Ishikawa (cell line): ENCODE measurements at regions not wholly inside any gene's neighbourhood (a gene's known extent, or its start where the extent isn't known, plus 50 kb on each side); places are given as distances from the start of the nearest gene placed in this dataset.

Experiments
- CEBPB ChIP-seq: IDR thresholded peaks from 2 replicates; pipeline ENCODE4 v1.6.1; 2012
- CREB1 ChIP-seq: IDR thresholded peaks from 2 replicates; pipeline ENCODE4 v1.6.1; 2012; ENCODE audit warnings: low read depth
- EGR1 ChIP-seq: IDR thresholded peaks from 2 replicates; pipeline ENCODE4 v1.6.1; 2012
- EP300 ChIP-seq: IDR thresholded peaks from 2 replicates; pipeline ENCODE4 v1.6.1; 2012; ENCODE audit warnings: borderline replicate concordance
- FOXM1 ChIP-seq: IDR thresholded peaks from 2 replicates; pipeline ENCODE4 v1.6.1; 2012; ENCODE audit warnings: low read depth, borderline replicate concordance
- MAX ChIP-seq: IDR thresholded peaks from 2 replicates; pipeline ENCODE4 v1.6.1; 2012
- NFIC ChIP-seq: IDR thresholded peaks from 2 replicates; pipeline ENCODE4 v1.6.1; 2012
- RAD21 ChIP-seq: IDR thresholded peaks from 2 replicates; pipeline ENCODE4 v1.6.1; 2012; ENCODE audit warnings: low read depth
- REST ChIP-seq: IDR thresholded peaks from 2 replicates; pipeline ENCODE4 v1.6.1; 2012; ENCODE audit warnings: low read depth, mild to moderate bottlenecking
- TAF1 ChIP-seq: IDR thresholded peaks from 2 replicates; pipeline ENCODE4 v1.6.1; 2012; ENCODE audit warnings: low read depth, mild to moderate bottlenecking
- TCF12 ChIP-seq: IDR thresholded peaks from 2 replicates; pipeline ENCODE4 v1.6.1; 2012; ENCODE audit warnings: low read depth
- TEAD4 ChIP-seq: IDR thresholded peaks from 2 replicates; pipeline ENCODE4 v1.6.1; 2012
- USF1 ChIP-seq: IDR thresholded peaks from 2 replicates; pipeline ENCODE4 v1.6.1; 2012
- YY1 ChIP-seq: IDR thresholded peaks from 2 replicates; pipeline ENCODE4 v1.6.1; 2012; ENCODE audit warnings: low read depth
- ZBTB7A ChIP-seq: IDR thresholded peaks from 2 replicates; pipeline ENCODE4 v1.6.1; 2012; ENCODE audit warnings: low read depth

- TF ChIP-seq YY1: no peak
- no peak for TF ChIP-seq FOXM1
- no peak for TF ChIP-seq REST
- no peak for TF ChIP-seq EP300
- TF ChIP-seq ZBTB7A: no peak
- no peak for TF ChIP-seq CREB1
- no peak for TF ChIP-seq NFIC
- TF ChIP-seq TEAD4: no peak
- TF ChIP-seq EGR1: no peak
These were observed 143.0 kb downstream of the MAGEB17 start for GRCh38 chrX:16310326-16310725.

- TF ChIP-seq TAF1 (no peak), CREB1 (no peak), YY1 (no peak), CEBPB (no peak), RAD21 (no peak), REST (no peak), EGR1 (no peak), EP300 (no peak), NFIC (no peak), FOXM1 (no peak), TCF12 (no peak), TEAD4 (no peak), MAX (no peak), USF1 (no peak)
These were observed 144.4 kb downstream of the MAGEB17 start for GRCh38 chrX:16311671-16312070.

- TF ChIP-seq EGR1 (no peak), RAD21 (no peak), TCF12 (no peak), CEBPB (no peak), USF1 (no peak), FOXM1 (no peak), EP300 (no peak), MAX (no peak), NFIC (no peak), ZBTB7A (no peak), YY1 (no peak), CREB1 (no peak)
These were observed 145.7 kb downstream of the MAGEB17 start for GRCh38 chrX:16312761-16313623.

- TF ChIP-seq NFIC (no peak), YY1 (no peak), RAD21 (no peak), TAF1 (no peak), EP300 (no peak), CREB1 (no peak), USF1 (no peak), TEAD4 (no peak), EGR1 (no peak)
These were observed 149.1 kb downstream of the MAGEB17 start for GRCh38 chrX:16316331-16316730.

GRCh38 chrX:16319929-16320328 lies 152.6 kb downstream of the MAGEB17 start:
- TF ChIP-seq EGR1 (no peak), EP300 (no peak), CEBPB (no peak), TAF1 (no peak)
